ENCODE measurements at regions not wholly inside any gene's neighbourhood (a gene's known extent, or its start where the extent isn't known, plus 50 kb on each side); places are given as distances from the start of the nearest gene placed in this dataset.

DNA sequence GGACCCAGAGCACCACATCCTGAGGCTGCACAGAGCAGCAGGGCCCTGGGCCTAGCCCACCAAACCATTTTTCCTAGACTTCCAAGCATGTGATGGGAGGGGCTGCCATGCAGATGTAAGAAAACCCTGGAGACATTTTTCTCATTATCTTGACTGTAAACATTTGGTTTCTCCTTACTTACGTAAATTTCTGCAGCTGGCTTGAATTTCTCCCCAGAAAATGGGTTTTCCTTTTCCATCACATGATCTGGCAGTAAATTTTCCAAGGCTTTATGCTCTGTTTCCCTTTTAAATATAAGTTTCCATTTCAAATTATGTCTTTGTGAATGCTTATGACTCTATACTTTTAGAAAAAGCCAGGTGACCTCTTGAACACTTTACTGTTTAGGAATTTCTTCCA lies 945.9 kb upstream of the NDST4 start:
- Histone ChIP-seq H3K4me3 (no peak overlapping the region), H3K36me3 (no peaks in the 10 kb centered on the region), H3K27me3 (no peaks in the 10 kb centered on the region), H3K4me1 (no peaks in the 10 kb centered on the region), H3K9me3 (no peaks in the 10 kb centered on the region), H3K27ac (no peak overlapping the region)
- WGBS, 2 donors: 69 to 75% methylated on average over 1 of the region's 1 CpG
- TF ChIP-seq EP300 (IDR thresholded peaks at IDR 0.05): no peak
- TF ChIP-seq POLR2A (IDR thresholded peaks at IDR 0.05): no peak
- TF ChIP-seq POLR2AphosphoS5 (IDR thresholded peaks at IDR 0.05): no peak
- DNase-seq: no peak
- intact Hi-C loops (cut with DNase I): no loop called here

- Histone ChIP-seq H3K4me3 (no peak overlapping the region), H3K4me1 (no peaks in the 10 kb centered on the region), H3K36me3 (no peaks in the 10 kb centered on the region), H3K27me3 (no peaks in the 10 kb centered on the region), H3K27ac (no peak overlapping the region), H3K9me3 (no peaks in the 10 kb centered on the region)
- no peak for DNase-seq
- intact Hi-C loops (cut with DNase I): no loop called here
- WGBS, 2 donors: 69 to 77% methylated on average over 1 of the region's 1 CpG
- TF ChIP-seq EP300 (IDR thresholded peaks at IDR 0.05) (no peak), POLR2AphosphoS5 (IDR thresholded peaks at IDR 0.05) (no peak), POLR2A (IDR thresholded peaks at IDR 0.05) (no peak), CTCF (IDR thresholded peaks at IDR 0.05) (no peak)
Measured at GRCh38 chr4:116058129-116058528, 944.7 kb upstream of the NDST4 start.

DNA sequence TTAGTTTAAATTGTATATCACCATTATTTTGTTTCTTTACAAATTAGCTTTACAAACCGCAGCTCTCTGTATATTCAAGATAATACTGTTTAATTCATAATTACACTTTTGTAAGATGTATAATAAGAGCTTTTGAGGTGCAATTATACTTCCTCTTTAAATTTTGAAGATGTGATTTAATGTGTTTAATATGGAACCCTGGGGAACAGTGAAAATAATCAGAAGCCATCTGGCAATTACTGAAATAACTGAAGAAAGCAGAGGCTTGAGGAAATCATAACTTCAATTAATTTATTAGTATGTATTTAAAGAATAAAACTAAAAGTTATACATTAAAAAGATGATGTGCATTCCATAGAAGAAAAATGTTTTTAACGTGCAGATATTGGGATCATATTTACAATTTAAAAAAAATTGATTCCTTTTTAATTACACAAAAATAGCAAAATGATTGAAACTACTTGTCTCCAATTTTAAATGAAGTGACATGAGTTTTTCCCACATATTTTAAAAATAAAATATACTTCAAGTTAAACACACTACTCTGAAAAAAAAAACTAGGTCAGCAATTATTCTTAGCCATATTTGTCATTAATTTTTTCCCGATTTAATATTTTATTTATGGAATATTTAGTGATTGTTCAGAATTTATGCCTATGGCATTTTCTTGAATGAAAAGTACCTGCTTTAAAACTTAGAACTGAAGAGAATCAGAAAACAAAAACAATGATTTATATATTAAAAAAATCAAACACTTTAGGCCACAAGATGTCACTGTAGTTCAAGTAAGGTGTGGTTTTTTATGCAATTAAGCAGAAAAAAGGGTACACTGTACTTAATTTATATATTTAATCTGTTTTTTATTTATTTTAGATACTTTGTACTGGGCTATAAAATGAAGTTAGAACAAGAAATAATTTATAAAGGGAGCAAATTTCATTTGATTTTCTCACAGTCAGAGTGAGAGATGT lies 942.7 kb upstream of the NDST4 start:
- Histone ChIP-seq H3K4me3 (no peak overlapping the region), H3K9me3 (no peaks in the 10 kb centered on the region), H3K4me1 (no peaks in the 10 kb centered on the region), H3K36me3 (no peaks in the 10 kb centered on the region), H3K27me3 (no peaks in the 10 kb centered on the region), H3K27ac (no peak overlapping the region)
- TF ChIP-seq EP300 (IDR thresholded peaks at IDR 0.05): no peak
- TF ChIP-seq POLR2AphosphoS5 (IDR thresholded peaks at IDR 0.05): no peak
- TF ChIP-seq POLR2A (IDR thresholded peaks at IDR 0.05): no peak
- 52 to 64% methylated on average over 3 of the region's 3 CpGs for WGBS, 2 donors
- DNase-seq: no peak
- intact Hi-C loops (cut with DNase I): no loop called here

GRCh38 chr4:116027311-116027710 lies 913.9 kb upstream of the NDST4 start:
- H3K4me1 ChIP-seq: no peaks in the 10 kb centered on the region
- intact Hi-C loops (cut with DNase I): no loop called here

DNA sequence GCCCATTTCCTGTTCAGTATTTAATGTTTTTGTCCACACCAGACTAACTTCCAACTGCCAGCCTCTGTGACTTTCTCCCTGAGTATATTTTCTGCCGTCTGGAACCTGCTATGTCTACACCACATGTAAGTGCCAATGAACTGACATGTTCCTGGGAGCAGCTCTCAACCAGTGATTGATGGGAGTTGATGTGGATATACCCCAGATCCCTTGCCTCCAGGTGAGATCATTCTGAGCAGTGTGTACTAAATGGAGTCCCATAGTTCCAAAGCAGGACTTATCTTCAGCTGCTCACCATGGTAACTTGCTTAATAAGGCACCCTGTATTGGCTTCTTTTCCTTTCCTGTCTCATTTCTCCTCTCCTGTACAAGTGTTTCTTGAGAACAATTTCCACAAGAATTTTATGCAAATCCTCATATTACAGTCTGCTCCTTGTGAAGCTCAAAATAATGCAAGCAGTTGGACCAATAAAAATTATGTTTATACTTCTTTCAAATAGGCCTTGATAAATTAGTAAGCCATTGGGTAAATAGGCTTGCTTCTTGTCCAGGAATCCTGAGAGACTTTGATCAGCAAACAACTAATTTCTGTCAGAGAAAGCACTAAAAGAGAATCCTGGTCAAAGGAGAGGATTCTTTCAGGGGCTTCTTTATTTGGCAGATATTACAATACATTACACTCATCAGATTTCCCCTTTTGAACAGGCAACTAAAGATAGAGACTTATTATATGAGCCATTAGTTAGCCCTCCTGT lies 911.7 kb upstream of the NDST4 start:
- H3K4me3 ChIP-seq: no peak overlapping the region
- intact Hi-C loops (cut with DNase I): no loop called here
- TF ChIP-seq POLR2AphosphoS5 (IDR thresholded peaks at IDR 0.05) (no peak), EP300 (IDR thresholded peaks at IDR 0.05) (no peak), CTCF (IDR thresholded peaks at IDR 0.05) (no peak), POLR2A (IDR thresholded peaks at IDR 0.05) (no peak)
- no peak overlapping the region for H3K27ac ChIP-seq
- no peaks in the 10 kb centered on the region for H3K27me3 ChIP-seq
- no peak for DNase-seq
- H3K9me3 ChIP-seq: peaks cover 0 to 2% (median 1%) of the 10 kb centered on the region in 4 donors
- 19 to 54% methylated on average over 1 of the region's 1 CpG for WGBS, 2 donors
- no peaks in the 10 kb centered on the region for H3K36me3 ChIP-seq
- H3K4me1 ChIP-seq: no peaks in the 10 kb centered on the region

More at GRCh38 chr4:116027311-116027710, 913.9 kb upstream of the NDST4 start:
- no peak overlapping the region for H3K27ac ChIP-seq
- 71 to 80% methylated on average over 2 of the region's 2 CpGs for WGBS, 2 donors
- TF ChIP-seq EP300 (IDR thresholded peaks at IDR 0.05) (no peak), POLR2A (IDR thresholded peaks at IDR 0.05) (no peak), POLR2AphosphoS5 (IDR thresholded peaks at IDR 0.05) (no peak), CTCF (IDR thresholded peaks at IDR 0.05) (no peak)
- no peak for DNase-seq
- H3K9me3 ChIP-seq: no peaks in the 10 kb centered on the region
- no peak overlapping the region for H3K4me3 ChIP-seq
- H3K27me3 ChIP-seq: no peaks in the 10 kb centered on the region
- no peaks in the 10 kb centered on the region for H3K36me3 ChIP-seq

Measured in sigmoid colon (tissue), 6 donors.